Anterior cingulate cortex (tissue), 58 donors: ENCODE measurements at regions not wholly inside any gene's neighbourhood (a gene's known extent, or its start where the extent isn't known, plus 50 kb on each side); places are given as distances from the start of the nearest gene placed in this dataset.
"Not testable (repeated sequence)": the region's sequence is repeated elsewhere in the genome, so short reads cannot be mapped to it uniquely, and the experiment has no call there.

ENCODE experiments used
- DNase-seq, 58 donors: peaks; one replicate each; lab custom pipeline; 2025; lab: John Stamatoyannopoulos, UW

GRCh38 chrY:3491423-3491822, 87.4 kb upstream of the TGIF2LY start:
- not testable (repeated sequence) for DNase-seq

- not testable (repeated sequence) for DNase-seq
These were observed 84.3 kb upstream of the TGIF2LY start for GRCh38 chrY:3494539-3494938.

- peak in 5 of 58 donors; percentile 0 for DNase-seq
These were observed 51.8 kb upstream of the TGIF2LY start for GRCh38 chrY:3527040-3527439.
